HepG2 (cell line): ENCODE measurements at regions not wholly inside any gene's neighbourhood (a gene's known extent, or its start where the extent isn't known, plus 50 kb on each side); places are given as distances from the start of the nearest gene placed in this dataset.

Experiments used
- ATAC-seq: fragments of 200-7000 bp; cut with Tn5 transposase; 3 replicates; pipeline ENCODE4 v1.9.1; 2020; ENCODE audit warnings: mild to moderate bottlenecking, moderate library complexity
- BruUV-seq: library from RNA; stranded (reverse); fragments of 400-500 nt; replicated peaks from 2 replicates; lab custom pipeline; 2021; lab: Mats Ljungman, UMichigan
- CTCF ChIA-PET: fragments of 300-600 bp; formaldehyde crosslinking; extraction: SDS; loops from one replicate; lab custom pipeline; 2021; ENCODE audit warnings: low total read pairs, inconsistent platforms, low intra/inter-chr PET ratio; lab: Yijun Ruan, JAX
- POLR2A ChIA-PET: fragments of 350-600 bp; sonication (Branson Sonifier 250); formaldehyde crosslinking; loops from one replicate; lab custom pipeline; 2020; ENCODE audit warnings: antibody characterized with exemption, inconsistent platforms; lab: Yijun Ruan, JAX
- DNase-seq: peaks from one replicate; pipeline ENCODE4 v3.0.0-alpha.2; 2015; ENCODE audit warnings: low spot score
- FAIRE-seq: peaks from 3 replicates; lab custom pipeline; 2011; peaks lifted over from hg19 to GRCh38; lab: Jason Lieb, UNC
- H2AFZ ChIP-seq: one replicate; pipeline ENCODE4 v1.6.1; 2011; ENCODE audit warnings: low read length, inconsistent platforms
- H3K27ac ChIP-seq: fragments of 300-600 bp; 3 replicates; pipeline ENCODE4 v1.8.0; 2011; ENCODE audit warnings: mixed run types, mild to moderate bottlenecking, mixed read lengths, low read length, inconsistent platforms; ENCODE audit not compliant: insufficient read depth; ENCODE audit errors: extremely low read length
- H3K27me3 ChIP-seq, 2 experiments: fragments of 200-600 bp in 1 of 2; 2 replicates in 1 of 2; 3 replicates in 1 of 2; pipeline versions ENCODE4 v1.6.0 to v1.8.0; 2011; ENCODE audit warnings: low read length in 2 of 2, mild to moderate bottlenecking in 2 of 2, moderate library complexity in 2 of 2, inconsistent platforms in 1 of 2; ENCODE audit not compliant: insufficient read depth in 2 of 2, control insufficient read depth in 1 of 2
- H3K36me3 ChIP-seq, 2 experiments: fragments of 200-600 bp in 1 of 2; replicated peaks in 1 of 2; 2 replicates in 1 of 2; 3 replicates in 1 of 2; pipeline versions ENCODE4 v1.5.1 to v1.8.0; 2011; ENCODE audit warnings: low read length in 2 of 2, inconsistent platforms in 1 of 2; ENCODE audit not compliant: insufficient read depth in 2 of 2, control insufficient read depth in 1 of 2
- H3K4me1 ChIP-seq: 2 replicates; pipeline ENCODE4 v1.5.1; 2012; ENCODE audit warnings: low read length, inconsistent platforms; ENCODE audit not compliant: insufficient read depth
- H3K4me2 ChIP-seq: 2 replicates; pipeline ENCODE4 v1.6.0; 2011; ENCODE audit warnings: low read depth, low read length, inconsistent platforms
- H3K4me3 ChIP-seq, 3 experiments: fragments of 200-600 bp in 1 of 3; sonication (generic), shearing (Covaris generic) in 1 of 3; replicated peaks in 1 of 3; 2 replicates each; pipeline ENCODE4 v1.5.1; 2011 to 2016; ENCODE audit warnings: low read length in 3 of 3, inconsistent platforms in 2 of 3, low read depth in 2 of 3, mild to moderate bottlenecking in 2 of 3, control low read depth in 1 of 3, mixed read lengths in 1 of 3; ENCODE audit not compliant: insufficient read depth in 1 of 3
- H3K79me2 ChIP-seq: one replicate; pipeline ENCODE4 v1.6.1; 2011; ENCODE audit warnings: low read length, inconsistent platforms; ENCODE audit not compliant: insufficient read depth
- H3K9ac ChIP-seq: 2 replicates; pipeline ENCODE4 v1.6.0; 2011; ENCODE audit warnings: mild to moderate bottlenecking, low read depth, low read length, inconsistent platforms; ENCODE audit not compliant: insufficient read depth
- H3K9me3 ChIP-seq: 2 replicates; pipeline ENCODE4 v1.5.1; 2012; ENCODE audit warnings: mild to moderate bottlenecking, low read length
- H4K20me1 ChIP-seq: 2 replicates; pipeline ENCODE4 v1.6.0; 2011; ENCODE audit warnings: inconsistent platforms, mild to moderate bottlenecking, low read length, moderate library complexity; ENCODE audit not compliant: insufficient read depth
- ELF4 ChIP-seq: sonication (generic); formaldehyde crosslinking; IDR thresholded peaks from 2 replicates; pipeline ENCODE4 v1.5.0; 2020; ENCODE audit warnings: missing genetic modification reagents, mild to moderate bottlenecking, moderate library complexity, borderline replicate concordance
- PHF20 ChIP-seq: sonication (generic); formaldehyde crosslinking; IDR thresholded peaks from 2 replicates; pipeline ENCODE4 v1.5.0; 2020; ENCODE audit warnings: mild to moderate bottlenecking, missing genetic modification reagents
- RFX3 ChIP-seq: IDR thresholded peaks from 2 replicates; pipeline ENCODE4 v1.6.1; 2016; ENCODE audit warnings: missing biosample characterization, missing genetic modification reagents
- SNRNP70 ChIP-seq: fragments of 200-400 bp; formaldehyde crosslinking; IDR thresholded peaks from 2 replicates; pipeline ENCODE4 v1.6.1; 2017; ENCODE audit warnings: mild to moderate bottlenecking, low read depth, low read length, moderate library complexity
- ZNF232 ChIP-seq: sonication (generic); formaldehyde crosslinking; IDR thresholded peaks from 2 replicates; pipeline ENCODE4 v1.4.0; 2020; ENCODE audit warnings: missing genetic modification reagents, borderline replicate concordance
- ZNF251 ChIP-seq: sonication (generic); formaldehyde crosslinking; IDR thresholded peaks from 2 replicates; pipeline ENCODE4 v1.9.0; 2021; ENCODE audit warnings: mild to moderate bottlenecking, missing genetic modification reagents
- ZNF83 ChIP-seq: sonication (generic); formaldehyde crosslinking; IDR thresholded peaks from 2 replicates; pipeline ENCODE4 v1.4.0; 2020; ENCODE audit warnings: missing genetic modification reagents, mild to moderate bottlenecking, borderline replicate concordance
- WGBS: methylation state at CpG from one replicate; pipeline ENCODE4 v1.1.6; 2017; ENCODE audit warnings: low lambda C conversion rate; 5-methylcytosine and 5-hydroxymethylcytosine counted together
- in situ Hi-C: cut with HindIII; loops from 2 replicates; pipeline ENCODE4 v1.10.0; 2017; ENCODE audit warnings: low pct_unique_long_range_greater_than_20kb; ENCODE audit not compliant: extremely low pct_ligation_motif_present
- intact Hi-C: fragments of 100-400 bp; cut with micrococcal nuclease; formaldehyde crosslinking; loops from one replicate; pipeline ENCODE4 v1.10.0; 2022; ENCODE audit not compliant: unreplicated experiment
- TF ChIP-seq, protein P1 (sequence below): sonication (generic); formaldehyde crosslinking; IDR thresholded peaks from 2 replicates; pipeline ENCODE4 v1.5.1; 2020; ENCODE audit warnings: missing genetic modification reagents, mild to moderate bottlenecking, borderline replicate concordance
- TF ChIP-seq, protein P2 (sequence below): sonication (generic); formaldehyde crosslinking; IDR thresholded peaks from 2 replicates; pipeline ENCODE4 v1.4.0; 2020; ENCODE audit warnings: mild to moderate bottlenecking, low read depth, missing genetic modification reagents

DNA sequence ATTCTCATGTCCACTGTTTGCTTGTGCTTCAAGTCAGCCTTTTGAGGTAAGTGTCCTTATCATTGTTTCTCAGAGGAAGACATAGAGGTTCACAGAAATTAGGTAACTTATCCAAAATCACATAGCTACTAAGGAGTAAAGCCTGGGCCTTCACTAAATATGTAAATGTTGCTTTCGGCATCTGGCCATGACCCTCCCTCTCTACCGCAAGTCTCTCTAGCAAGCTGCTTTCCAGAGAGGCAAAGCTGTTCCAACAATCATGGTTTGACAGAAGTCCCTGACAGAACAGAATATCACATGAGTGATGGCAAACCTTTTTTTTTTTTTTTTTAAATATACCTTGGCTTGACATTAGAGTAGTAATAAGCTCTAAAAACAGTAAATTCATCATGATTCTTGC lies 94.5 kb upstream of the F3 start:
- no TSS peak for BruUV-seq

DNA sequence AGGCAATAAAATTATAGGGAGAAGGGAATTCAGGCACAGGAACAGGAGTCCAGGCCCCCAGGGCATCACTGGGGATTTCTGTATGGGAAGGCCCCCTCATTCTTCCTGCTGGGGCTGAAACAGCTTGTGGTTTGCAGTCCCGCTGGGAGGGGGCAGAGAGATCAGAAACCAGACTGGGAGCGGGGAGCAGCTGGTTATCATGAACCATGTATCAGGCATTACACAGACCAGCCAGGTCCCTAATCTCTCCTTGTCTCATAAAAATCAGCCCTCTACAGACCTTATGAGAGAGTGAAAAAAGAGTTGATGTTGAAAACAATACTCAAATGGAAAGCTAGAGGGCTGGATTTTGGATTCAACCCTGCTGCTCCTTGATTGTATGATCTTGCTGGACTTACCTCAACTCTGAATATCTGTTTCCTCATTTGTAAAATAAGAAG lies 93.4 kb upstream of the F3 start:
- ATAC-seq (no peak), DNase-seq (no peak), FAIRE-seq (no peak)
- intact Hi-C loops (no loop called here), in situ Hi-C loops (no loop called here)
- Histone ChIP-seq H3K9me3 (no peaks in the 10 kb centered on the region), H3K4me2 (no peak overlapping the region), H2AFZ (no peak overlapping the region), H3K4me3 (no peak overlapping the region), H3K36me3 (no peaks in the 10 kb centered on the region), H3K27me3 (no peaks in the 10 kb centered on the region), H3K9ac (no peak overlapping the region), H3K79me2 (no peaks in the 10 kb centered on the region), H4K20me1 (no peaks in the 10 kb centered on the region), H3K27ac (no peak overlapping the region), H3K4me1 (no peaks in the 10 kb centered on the region)
- BruUV-seq, result no TSS peak
- POLR2A ChIA-PET, result no interaction called here
- TF ChIP-seq ELF4 (CRISPR knock-in tag) (no peak), SNRNP70 (no peak)
- CTCF ChIA-PET, result no interaction called here
- 90% methylated on average over 2 of the region's 2 CpGs for WGBS

More for the DNA sequence above, 94.5 kb upstream of the F3 start:
- H3K4me3 ChIP-seq, result no peak overlapping the region
- no peak overlapping the region for H2AFZ ChIP-seq
- WGBS, result 86% methylated on average over 2 of the region's 2 CpGs
- TF ChIP-seq ZNF232 (CRISPR knock-in tag), result no peak
- no peak for TF ChIP-seq ZNF83 (CRISPR knock-in tag)
- TF ChIP-seq, protein P1, sequence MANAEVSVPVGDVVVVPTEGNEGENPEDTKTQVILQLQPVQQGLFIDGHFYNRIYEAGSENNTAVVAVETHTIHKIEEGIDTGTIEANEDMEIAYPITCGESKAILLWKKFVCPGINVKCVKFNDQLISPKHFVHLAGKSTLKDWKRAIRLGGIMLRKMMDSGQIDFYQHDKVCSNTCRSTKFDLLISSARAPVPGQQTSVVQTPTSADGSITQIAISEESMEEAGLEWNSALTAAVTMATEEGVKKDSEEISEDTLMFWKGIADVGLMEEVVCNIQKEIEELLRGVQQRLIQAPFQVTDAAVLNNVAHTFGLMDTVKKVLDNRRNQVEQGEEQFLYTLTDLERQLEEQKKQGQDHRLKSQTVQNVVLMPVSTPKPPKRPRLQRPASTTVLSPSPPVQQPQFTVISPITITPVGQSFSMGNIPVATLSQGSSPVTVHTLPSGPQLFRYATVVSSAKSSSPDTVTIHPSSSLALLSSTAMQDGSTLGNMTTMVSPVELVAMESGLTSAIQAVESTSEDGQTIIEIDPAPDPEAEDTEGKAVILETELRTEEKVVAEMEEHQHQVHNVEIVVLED, result no peak
- TF ChIP-seq RFX3, result no peak
- TF ChIP-seq, protein P2, sequence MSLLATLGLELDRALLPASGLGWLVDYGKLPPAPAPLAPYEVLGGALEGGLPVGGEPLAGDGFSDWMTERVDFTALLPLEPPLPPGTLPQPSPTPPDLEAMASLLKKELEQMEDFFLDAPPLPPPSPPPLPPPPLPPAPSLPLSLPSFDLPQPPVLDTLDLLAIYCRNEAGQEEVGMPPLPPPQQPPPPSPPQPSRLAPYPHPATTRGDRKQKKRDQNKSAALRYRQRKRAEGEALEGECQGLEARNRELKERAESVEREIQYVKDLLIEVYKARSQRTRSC (CRISPR knock-in tag), result no peak
- no peak for TF ChIP-seq ZNF251 (CRISPR knock-in tag)
- no peak for TF ChIP-seq PHF20 (CRISPR knock-in tag)
- POLR2A ChIA-PET, result no interaction called here
- CTCF ChIA-PET, result no interaction called here
- ATAC-seq (no peak), FAIRE-seq (no peak), DNase-seq (no peak)
- no peaks in the 10 kb centered on the region for H3K27me3 ChIP-seq
- no peak overlapping the region for H3K9ac ChIP-seq
- no peaks in the 10 kb centered on the region for H3K4me1 ChIP-seq
- H3K4me2 ChIP-seq, result no peak overlapping the region
- no peak overlapping the region for H3K27ac ChIP-seq
- intact Hi-C loops (no loop called here), in situ Hi-C loops (no loop called here)
- no peaks in the 10 kb centered on the region for H4K20me1 ChIP-seq
- no peaks in the 10 kb centered on the region for H3K9me3 ChIP-seq
- H3K79me2 ChIP-seq, result no peaks in the 10 kb centered on the region
- H3K36me3 ChIP-seq, result no peaks in the 10 kb centered on the region
